ENCODE measurements at regions not wholly inside any gene's neighbourhood (a gene's known extent, or its start where the extent isn't known, plus 50 kb on each side); places are given as distances from the start of the nearest gene placed in this dataset.

DNA sequence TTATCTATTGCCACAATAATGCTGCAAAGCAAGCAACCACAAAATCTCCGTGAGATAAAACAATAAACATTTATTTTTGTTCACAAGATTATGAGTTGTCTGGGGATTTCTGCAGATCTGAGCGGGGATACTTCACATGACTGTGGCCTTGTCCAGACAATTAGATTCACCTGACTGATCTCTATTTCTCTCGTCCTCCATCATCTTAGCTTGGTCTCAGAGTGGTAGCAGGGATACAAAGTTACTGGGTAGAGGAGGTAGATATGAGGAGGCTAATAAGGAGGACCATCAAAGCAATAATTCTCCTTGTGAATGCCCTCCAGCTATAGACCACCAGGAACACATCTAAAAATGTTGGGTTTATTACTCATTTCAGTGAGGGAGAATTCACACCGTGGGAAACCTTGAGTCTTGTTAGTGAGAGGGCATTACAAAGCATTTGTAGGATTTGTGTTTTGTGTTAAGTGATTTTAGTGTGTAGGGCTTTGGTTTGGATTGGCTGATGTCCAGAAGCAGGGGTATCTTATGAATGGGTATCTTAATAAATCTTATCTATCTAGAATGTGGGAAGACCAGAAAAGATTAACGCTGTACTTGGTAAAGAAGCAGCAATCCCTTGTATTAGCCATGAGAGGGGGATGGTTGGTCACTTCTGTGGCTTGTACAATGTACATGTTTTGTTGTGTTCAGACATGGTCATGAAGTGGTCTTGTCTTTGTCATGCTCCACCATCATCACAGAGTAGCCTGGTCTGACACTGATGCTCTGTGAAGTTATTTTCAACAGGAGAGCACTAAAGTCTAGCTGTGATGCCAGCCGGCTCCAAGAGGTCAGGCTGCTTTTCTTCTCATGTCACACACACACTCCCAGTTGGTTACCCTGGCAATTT lies 287.6 kb upstream of the STT3B start:
- TF ChIP-seq, protein P1, sequence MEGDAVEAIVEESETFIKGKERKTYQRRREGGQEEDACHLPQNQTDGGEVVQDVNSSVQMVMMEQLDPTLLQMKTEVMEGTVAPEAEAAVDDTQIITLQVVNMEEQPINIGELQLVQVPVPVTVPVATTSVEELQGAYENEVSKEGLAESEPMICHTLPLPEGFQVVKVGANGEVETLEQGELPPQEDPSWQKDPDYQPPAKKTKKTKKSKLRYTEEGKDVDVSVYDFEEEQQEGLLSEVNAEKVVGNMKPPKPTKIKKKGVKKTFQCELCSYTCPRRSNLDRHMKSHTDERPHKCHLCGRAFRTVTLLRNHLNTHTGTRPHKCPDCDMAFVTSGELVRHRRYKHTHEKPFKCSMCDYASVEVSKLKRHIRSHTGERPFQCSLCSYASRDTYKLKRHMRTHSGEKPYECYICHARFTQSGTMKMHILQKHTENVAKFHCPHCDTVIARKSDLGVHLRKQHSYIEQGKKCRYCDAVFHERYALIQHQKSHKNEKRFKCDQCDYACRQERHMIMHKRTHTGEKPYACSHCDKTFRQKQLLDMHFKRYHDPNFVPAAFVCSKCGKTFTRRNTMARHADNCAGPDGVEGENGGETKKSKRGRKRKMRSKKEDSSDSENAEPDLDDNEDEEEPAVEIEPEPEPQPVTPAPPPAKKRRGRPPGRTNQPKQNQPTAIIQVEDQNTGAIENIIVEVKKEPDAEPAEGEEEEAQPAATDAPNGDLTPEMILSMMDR (IDR thresholded peaks at IDR 0.05; ENCODE audit: low read depth, low read length), result no peak
- H3K4me3 ChIP-seq (ENCODE audit: low read depth, low read length), result no peak overlapping the region

DNA sequence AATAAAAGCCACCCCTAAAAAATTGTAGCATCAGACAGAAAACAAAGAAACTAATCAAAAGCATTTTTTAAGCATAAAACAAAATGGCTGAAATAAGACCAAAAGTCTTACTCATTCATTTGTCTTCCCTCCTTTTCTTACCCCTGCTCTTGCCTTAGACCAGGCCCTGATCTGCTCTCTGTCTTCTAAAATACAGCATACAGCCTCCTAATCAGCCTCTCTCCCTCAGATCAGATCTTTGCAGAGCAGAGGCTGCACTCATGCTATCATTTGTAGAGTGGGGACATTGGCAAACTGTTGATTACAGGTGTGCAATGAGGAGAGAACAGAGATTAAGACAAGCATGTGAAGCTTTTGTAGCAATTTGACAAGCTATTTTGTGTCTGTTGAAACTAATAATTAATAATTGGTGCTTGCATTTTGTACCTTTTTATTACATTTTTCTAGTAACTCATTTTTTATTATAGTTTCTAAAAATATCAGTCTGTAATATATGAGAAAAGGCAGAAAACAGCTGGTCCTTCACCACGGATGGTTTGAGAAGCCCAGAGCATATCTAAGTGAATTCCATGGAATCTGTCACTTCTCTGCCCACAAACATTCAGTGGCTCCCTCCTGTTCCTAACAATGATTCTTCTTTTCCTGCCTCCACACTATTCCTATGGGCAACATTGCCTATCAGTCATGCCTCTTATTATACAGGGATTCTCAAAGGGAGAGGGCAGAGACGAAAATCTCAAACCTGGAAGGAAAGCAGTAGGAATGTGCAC lies 286.2 kb upstream of the STT3B start:
- TF ChIP-seq, protein P1 (IDR thresholded peaks at IDR 0.05; ENCODE audit: low read depth, low read length), result no peak
- no peak overlapping the region for H3K4me3 ChIP-seq (ENCODE audit: low read depth, low read length)

- no peak overlapping the region for H3K4me3 ChIP-seq (ENCODE audit: low read depth, low read length)
Measured at GRCh38 chr3:31247063-31247447, 285.7 kb upstream of the STT3B start.

DNA sequence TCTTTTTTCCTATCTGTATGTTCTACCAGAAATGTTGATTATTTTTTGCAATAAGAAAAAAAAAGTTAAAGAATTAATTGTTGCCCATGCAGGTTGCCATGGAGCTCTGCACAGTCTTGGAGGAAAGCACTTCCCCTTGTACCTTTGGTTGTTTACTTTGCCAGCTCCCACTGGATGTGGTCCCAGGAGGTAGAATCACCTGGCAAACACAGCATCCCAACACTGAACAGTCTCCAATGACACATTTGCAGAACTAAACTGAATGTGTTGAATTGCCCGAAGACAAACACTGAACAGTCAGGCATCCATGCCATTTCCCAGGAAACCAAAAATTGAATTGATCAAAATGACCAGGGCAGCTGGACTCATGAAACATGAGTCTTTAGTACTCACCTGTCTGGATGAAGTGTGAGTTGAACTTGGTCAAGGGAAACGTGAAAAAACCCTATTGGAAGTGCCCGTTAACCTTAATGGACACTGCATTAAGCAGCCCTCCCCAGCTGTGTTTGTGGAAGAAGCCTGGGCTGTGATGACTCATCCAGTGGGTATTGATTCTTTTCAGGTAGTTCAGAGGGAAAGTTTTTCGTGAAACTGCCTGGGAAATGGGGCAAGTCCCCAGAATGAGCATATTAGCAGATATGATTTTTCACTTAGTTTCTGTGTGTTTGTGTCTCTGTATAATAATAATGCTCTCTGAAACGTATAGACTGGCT lies 284.7 kb upstream of the STT3B start:
- TF ChIP-seq, protein P1 (IDR thresholded peaks at IDR 0.05; ENCODE audit: low read depth, low read length), result no peak
- H3K4me3 ChIP-seq (ENCODE audit: low read depth, low read length), result no peak overlapping the region

More at GRCh38 chr3:31247063-31247447, 285.7 kb upstream of the STT3B start:
- TF ChIP-seq, protein P1 (IDR thresholded peaks at IDR 0.05; ENCODE audit: low read depth, low read length), result no peak

- H3K4me3 ChIP-seq (ENCODE audit: low read depth, low read length), result no peak overlapping the region
- TF ChIP-seq, protein P1 (IDR thresholded peaks at IDR 0.05; ENCODE audit: low read depth, low read length), result no peak
Measured at GRCh38 chr3:31248563-31248992, 284.1 kb upstream of the STT3B start.

DNA sequence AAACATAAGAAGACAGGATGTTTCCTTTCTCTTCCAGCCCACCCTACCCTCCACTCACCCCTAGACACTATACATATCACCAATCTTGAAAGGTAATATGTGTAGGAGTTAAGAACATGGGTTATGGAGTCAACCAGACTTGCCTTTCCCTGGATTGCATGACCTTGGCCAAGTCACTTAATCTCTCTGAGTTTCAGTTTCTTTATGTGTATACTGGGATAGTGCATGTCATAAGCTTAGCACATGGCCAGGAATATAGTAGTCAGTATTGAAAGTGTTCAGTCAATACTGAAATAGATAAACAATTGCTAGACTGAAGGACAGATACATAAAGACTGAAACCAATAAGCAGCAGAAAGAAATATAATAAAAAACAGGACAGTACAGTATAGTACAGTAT lies 283.2 kb upstream of the STT3B start:
- TF ChIP-seq, protein P1 (IDR thresholded peaks at IDR 0.05; ENCODE audit: low read depth, low read length), result no peak

More for the DNA sequence above, 283.2 kb upstream of the STT3B start:
- no peak overlapping the region for H3K4me3 ChIP-seq (ENCODE audit: low read depth, low read length)

Data from WI38 (cell line).